H4 (cell line): ENCODE measurements at regions not wholly inside any gene's neighbourhood (a gene's known extent, or its start where the extent isn't known, plus 50 kb on each side); places are given as distances from the start of the nearest gene placed in this dataset.

Experiments used
- DNase-seq: peaks from one replicate; pipeline ENCODE4 v3.0.0-alpha.2; 2015; ENCODE audit warnings: low spot score

DNA sequence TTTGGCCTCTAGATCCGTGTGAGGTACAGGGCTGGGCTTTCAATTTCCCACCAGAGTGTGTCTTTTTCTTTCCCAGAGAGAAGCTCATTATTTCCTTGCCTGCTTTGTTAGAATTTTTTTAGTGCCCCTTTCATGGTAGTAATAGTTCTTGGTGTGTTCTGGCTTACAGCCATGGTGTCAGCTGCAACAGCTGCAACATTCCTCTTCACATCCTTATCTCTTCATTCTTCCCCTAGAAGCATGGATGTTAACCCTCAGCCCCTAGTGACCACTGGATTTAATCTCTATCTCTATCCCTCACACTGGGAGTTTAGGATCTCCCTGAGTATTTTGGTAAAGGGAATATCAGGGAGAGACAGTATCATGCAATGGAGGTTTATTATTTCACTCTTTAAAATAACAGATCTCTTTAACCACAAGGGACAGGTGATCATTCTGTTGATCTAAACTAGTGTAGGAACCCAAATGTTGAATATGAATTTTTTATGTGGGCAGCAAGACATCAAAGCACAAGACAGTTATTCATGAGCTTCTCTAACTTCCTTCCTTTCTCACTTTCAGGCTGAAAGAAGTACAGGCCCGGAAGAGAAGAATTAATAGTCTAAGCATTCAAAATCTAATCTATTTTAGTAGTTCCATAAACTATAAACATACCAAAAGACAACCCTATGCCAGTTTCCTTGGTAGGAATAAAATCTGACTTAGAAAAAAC lies 160.2 kb downstream of the FAM170A start:
- DNase-seq: no peak

DNA sequence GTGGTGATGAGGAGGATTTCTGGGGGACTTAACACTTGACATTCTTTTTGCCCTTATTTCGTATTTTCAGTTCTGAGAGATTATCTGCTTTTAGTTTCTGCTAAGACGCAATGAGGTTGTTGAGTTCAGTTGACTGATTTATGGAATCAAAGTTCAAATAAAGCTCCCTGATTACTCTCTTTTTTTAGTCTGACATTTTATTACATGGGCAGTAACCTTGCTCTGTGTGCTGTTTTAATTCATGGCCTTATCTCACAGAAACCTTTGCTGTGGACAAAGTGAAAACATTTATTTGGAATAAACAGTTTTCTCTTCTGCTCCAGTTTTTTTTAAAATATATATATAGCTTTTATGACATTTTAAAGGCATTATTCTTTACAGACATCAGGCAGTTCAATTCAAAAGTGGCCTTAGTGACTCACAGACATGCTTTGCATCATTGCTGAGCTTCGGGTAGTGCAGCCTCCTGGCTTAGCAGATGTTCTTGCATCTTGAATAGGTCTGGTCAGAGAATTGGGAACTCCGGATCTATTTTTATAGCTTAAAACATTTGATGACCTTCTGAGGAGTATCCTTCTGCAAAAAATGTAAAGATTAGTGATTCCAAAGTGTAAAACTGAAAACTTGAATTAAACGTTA lies 162.9 kb downstream of the FAM170A start:
- no peak for DNase-seq

DNA sequence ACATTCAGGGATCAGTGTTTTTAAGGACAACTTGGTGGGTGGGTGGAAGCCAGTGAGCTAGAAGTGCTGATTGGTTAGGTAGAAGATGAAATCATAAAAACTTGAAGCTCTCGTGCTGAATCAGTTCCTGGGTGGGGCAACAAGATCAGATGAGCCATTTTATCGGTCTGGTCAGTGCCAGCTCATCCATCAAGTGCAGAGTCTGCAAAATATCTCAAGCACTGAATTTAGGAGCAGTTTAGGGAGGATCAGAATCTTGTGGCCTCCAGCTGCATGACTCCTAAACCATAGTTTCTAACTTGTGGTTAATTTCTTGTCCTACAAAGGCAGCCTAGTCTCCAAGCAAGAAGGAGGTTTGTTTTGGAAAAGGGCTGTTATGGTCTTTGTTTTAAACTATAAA lies 166.4 kb downstream of the FAM170A start:
- DNase-seq: peak; percentile 84

DNA sequence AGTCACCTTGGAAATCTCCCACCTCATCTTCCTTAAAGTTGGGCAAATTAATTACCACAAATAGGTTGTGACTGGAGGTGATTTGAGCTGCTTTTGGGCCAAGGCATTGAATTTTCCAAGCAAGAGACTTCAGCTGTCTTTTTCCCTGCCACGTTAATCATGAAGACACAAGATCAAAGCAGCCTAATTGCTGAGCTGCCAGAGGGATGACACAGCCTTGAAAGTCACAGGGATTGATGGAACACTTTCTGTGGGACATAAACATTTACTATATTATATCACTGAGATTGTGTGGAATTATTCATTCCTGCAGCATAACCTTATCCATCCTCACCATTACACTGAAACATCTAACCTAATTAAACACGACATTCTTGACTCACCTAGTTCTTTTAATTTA lies 172.2 kb downstream of the FAM170A start:
- no peak for DNase-seq

DNA sequence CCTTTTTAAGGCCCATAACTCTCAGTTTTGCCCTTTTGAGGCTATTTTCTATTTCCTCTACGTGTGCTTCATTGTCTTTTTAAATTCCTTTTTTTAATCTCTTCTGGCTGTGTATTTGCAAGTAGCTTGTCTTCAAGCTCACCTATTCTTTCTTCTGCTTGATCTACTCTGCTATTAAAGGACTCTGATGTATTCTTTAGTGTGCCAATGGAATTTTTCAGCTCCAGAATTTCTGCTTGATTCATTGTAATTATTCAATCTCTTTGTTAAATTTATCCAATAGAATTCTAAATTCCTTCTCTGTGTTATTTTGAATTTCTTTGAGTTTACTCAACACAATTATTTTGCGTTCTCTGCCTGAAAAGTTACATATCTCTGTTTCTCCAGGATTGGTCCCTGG lies 178.7 kb downstream of the FAM170A start:
- DNase-seq: no peak

DNA sequence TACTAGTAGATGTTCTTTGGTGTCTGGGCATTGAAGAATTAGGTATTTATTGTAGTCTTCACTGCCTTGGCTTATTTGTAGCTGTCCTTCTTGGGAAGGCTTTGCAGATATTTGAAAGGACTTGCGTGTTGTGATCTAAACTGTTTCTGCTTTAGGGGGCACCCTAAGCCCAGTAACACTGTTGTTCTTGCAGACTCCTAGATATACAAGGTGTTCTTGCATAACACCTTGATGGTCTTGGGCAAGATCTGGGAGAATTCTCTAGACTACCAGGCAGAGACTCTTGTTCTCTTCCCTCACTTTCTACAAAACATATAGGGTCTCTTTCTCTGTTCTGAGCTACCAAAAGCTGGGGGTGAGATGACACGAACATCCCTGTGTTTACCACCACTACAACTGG lies 179.1 kb downstream of the FAM170A start:
- DNase-seq: no peak

DNA sequence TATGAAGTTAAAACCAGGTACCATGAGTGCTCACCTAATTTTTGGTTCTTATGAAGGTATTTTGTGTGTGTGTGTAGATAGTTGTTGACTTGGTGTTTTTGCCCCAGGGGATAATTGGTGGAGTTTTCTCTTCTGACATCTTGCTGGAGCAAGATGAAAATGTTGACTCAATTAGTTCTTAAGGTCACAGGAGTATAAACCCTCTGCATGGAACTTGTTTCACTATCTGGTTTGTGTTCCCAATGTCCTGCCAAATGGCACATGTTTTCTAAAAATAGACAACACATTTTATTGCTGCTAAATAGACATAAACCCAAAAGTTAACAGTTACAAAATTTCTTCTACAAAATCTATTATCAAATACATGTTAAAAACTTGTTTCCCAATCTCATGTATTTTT lies 180.9 kb downstream of the FAM170A start:
- DNase-seq: no peak

DNA sequence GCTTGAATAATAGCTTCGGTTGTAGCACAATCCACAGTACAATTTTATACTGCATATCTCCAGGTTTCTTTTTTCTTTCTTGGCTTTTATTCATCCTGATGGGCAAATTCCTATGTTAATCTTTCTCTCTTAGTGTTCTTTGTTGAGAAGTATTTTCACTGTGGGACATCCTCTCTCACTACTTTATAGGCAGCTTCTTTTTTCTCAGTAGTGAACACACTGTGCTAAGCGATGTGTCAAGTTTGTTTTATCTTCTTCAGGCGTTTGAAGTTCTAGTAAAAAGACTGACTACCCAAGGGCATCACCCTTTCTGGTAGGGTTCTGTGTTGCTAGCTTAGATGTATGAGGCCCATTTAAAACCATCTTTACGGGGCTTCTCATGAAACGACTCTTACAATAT lies 182.1 kb downstream of the FAM170A start:
- DNase-seq: no peak

DNA sequence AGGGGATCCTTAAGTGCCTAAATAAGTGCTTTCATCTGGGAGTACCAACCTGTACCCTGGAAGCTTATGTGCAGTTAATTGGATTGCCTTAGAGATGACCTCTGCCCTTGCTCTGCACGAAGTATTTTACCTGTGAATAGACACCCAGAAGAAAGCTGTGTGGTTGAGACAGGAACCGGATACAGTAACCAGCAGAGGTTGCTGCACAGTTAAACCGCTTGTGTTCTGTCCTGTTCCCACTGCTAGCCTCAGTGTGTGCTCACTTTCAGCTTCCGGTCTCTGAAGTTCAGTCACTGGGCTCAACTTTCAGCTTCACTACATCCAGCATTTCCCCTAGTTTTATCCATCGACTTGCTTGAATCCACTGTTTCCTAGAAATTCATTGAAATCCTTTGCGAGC lies 185.3 kb downstream of the FAM170A start:
- no peak for DNase-seq

DNA sequence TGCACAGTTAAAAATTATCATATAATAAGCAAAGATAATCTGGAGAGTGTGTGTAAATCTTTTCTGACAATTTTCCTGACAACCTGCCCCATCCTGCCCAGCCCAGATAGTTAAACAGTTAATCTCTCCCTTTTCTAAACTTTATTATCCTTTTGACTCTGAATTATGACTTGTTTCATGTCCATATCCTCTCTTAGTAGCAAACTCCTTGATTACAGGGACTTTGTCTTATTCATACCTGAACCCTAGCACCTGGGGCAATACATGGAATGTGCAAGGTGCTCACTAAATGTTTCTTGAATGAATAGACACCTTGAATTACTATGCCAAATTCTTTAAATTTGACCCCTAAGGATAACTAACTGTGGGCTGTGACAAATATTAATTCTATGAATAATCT lies 186.7 kb downstream of the FAM170A start:
- DNase-seq: no peak

DNA sequence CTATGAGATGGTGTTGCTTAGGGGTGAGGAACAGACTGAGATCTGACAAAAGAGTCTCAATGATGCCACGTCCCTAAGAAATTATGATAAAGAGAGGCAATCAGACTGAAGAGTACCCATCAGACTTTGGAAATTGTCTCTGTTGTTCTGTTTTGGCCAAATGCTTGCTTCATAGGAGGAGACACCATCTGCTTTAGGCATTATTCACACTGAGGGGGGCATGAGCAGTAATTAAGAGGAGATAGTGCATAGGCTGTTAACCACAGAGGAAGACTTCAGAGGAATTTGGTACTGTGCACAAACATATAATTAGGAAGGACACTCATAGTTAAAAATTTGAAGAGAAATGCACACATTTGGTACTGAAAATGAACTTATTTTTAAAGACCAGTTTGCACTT lies 190.7 kb downstream of the FAM170A start:
- DNase-seq: no peak

DNA sequence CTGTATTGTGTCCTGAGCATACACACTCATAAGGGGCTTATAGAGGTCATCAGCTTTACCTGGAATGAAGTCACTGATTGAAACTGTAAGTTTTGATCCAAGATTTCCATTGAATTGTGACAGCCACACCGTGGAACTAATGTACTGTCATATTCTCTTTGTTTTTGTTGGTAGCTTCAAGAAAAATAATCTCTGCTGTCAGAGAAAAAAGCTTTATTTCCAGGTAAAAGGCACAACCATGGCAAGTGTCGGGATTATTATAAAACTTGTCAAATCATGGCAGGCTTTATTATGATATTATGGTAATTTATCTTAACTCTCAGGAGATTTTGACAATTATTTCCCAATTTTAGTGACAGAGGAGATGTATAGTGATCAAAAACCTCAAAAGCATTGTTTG lies 191.2 kb downstream of the FAM170A start:
- DNase-seq: no peak

DNA sequence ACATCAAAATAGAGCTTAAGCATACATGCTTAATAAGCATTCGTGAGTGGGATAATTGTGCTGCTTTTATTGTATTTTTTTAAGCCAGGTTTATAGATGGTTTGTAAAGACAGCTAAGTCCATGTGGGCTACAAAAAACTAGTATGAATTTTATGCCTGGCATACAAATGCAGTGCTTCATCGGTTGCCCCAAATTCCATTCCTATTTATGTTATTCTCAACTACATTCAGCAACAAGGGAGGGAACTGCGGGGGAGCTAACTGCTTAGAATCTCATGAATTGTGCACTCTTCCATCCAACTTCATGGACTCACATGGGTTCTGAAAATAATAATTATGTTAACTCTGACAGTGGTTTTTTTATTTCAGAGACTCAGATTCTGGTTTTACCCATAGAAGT lies 199.2 kb downstream of the FAM170A start:
- no peak for DNase-seq

DNA sequence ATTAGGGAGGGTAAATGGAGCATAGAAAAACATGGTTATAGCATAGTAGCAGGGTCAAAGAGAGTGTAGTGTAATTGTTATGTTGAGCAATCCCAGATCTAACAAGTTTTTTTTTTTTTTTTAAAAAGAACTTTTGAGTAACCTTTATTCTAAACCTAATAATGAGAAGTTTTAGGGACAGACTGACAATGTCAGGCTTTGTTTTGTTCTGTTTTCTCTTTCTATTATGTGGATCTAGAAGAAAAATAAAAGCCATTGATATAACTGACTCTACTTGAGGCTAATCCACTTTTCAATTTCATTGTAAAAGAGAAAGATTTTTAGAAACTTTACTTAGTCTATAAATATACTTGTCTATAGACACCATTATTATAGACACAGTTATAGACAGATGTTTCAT lies 200.0 kb downstream of the FAM170A start:
- DNase-seq: no peak

DNA sequence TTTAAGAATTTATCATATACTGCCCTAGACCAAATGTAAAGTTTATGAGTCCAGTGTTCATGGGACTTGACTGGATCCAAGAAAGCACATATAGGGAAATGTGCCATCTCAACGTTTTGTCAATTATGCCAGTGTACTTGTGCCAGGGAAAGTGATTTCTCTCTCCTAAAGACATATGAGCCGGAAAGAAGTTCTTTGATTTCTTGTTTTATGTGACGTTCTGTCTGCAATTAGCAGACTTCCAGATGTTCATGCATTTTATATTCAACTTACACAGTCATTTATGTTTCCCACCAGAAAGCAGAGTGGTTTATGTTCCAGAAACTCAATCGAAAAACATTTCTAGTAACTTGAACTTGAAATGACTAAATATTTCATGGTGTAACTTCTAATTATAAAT lies 203.8 kb downstream of the FAM170A start:
- no peak for DNase-seq

DNA sequence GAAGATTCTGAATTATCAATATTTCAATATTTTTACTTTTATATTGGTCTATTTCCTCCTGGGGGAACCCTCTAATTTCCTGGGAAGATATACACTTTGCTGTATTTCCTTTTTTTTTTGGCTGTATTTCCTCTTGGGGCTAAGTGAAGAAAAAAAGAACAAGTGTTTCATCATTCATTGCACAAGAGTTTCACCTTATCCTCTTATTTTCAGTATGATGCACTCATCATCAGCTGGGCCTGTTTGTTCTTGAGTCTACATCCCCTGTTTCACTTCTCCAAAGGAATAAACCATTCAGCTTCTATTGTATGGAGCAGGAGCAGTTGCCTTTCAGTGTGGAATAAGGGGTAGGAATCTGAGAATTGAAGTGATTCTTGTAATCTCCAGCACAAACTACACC lies 210.8 kb downstream of the FAM170A start:
- no peak for DNase-seq

DNA sequence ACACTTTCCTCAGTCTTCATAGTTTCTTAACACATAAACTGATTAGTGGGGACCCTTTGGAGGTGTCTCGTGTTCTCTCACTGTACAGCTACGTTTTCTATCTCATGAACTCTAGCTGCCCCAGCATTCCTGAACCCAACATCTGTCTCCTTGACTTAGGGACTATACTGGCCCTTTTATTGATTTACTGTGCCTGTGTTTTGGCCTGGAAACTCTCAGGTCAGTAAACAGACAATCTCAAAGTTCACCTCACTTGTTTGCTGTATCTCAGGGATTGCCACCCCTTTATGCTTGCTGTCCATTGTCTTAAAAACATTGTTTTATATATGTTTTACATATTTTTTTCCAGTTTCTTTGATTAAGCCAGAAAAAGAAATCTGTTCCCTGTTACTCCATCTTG lies 222.8 kb downstream of the FAM170A start:
- no peak for DNase-seq

DNA sequence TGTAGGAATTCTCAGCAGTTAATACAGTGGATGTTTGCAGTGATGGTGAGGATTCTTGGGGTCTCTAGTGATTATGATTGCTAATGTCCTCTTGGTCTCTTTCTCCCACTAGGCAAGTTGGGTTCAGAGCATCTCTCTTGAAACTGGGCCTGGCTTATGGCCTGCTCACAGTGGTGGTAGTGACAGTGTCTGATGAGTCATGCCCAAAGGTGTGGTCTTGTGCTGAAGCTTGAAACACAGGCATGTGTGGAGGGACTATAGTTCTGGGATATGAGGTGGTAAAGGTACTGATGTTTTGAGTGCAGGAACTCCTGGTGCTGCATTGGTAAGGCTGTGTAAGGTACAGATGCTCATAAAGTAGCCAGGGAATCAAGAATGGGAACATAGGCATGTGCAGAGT lies 231.1 kb downstream of the FAM170A start:
- no peak for DNase-seq

DNA sequence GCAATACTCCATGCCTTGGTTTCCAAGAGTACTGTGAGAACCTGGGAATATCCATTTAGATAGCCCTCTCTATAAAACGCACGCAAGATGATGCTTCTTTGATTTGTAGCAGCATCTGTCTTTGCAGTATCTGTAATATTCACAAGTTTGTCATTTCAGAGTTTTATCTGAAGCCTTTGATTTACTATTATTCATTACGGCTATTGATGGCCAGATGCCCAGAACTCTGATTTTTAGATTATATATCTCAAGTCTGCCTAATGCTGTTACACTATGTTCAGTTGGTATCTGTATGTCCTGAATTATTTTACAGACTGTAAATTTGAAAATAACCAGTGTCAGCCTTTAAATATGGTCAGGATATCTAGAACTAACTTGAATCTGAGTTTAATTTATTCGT lies 233.3 kb downstream of the FAM170A start:
- DNase-seq: no peak

DNA sequence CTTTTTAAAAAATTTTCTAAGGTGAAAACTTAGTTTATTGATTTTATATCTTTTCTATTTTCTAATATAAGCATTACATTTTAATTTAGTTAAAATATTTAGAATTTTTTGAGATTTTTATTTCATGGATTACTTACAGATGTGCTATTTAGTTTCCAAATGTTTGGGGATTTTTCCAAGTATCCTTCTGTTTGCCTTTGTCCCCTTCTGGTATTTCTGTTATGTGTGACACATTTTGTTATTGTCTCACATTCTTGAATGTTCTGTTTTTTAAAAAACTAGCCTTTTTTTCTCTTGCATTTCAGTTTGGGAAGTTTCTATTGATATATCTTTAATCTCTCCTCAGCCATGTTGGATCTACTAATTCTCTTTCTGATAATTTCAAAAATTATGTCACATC lies 234.9 kb downstream of the FAM170A start:
- no peak for DNase-seq

DNA sequence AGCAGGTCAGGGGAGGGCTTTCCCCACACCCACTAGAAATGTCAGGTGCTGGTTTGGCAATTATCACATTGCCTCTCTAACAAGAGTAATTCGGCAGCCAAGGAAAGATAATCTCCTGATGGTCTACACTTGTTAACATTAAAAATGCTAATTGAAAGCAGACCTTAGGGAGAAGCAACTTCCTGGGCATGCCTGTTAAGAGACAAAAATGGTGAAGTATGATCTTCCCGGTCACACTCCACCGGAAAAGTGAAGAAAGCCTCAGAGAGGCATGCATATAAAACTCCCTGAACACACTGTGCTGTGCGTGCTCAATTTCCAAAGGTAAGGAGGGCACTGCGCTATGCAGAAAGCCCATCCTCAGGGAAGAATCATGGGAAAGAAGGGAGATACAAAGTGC lies 244.3 kb downstream of the FAM170A start:
- no peak for DNase-seq

DNA sequence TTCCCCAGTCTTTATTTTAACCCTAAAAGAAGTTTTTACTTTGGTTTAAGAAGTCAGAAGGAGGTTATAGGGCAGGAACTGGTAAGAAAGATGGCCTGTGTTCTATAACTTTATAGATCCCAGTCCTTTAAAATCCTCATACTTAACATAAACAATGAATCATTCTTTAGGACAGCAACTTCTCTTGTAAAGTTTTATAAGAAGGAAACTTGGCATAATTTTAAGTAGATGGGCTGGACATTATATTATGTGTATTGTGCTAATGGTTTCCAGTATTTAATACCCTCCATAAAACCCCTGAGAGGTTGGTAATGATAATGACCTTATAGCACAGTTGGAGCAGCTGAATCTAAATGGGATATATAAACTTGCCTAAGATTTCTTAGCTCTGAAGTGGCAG lies 247.2 kb downstream of the FAM170A start:
- no peak for DNase-seq

DNA sequence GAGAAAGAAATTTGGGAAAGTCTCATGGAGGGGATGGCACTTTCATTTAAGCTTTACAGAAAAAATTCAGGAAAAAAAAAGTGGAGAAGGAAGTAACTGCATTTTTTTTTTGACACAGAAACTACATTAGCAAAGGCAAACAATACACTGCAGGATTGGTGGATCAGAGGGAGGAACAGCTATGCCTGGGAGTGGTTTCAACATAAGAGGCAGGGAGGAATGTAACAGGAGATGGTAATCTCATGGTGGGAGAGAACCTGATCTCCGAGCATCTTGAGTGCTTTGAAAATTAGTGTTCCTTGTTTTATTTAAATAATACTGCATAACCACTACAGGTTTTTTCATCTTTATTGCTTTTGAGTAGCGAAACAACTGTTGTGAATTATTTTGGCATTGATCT lies 249.4 kb downstream of the FAM170A start:
- peak; percentile 9 for DNase-seq

DNA sequence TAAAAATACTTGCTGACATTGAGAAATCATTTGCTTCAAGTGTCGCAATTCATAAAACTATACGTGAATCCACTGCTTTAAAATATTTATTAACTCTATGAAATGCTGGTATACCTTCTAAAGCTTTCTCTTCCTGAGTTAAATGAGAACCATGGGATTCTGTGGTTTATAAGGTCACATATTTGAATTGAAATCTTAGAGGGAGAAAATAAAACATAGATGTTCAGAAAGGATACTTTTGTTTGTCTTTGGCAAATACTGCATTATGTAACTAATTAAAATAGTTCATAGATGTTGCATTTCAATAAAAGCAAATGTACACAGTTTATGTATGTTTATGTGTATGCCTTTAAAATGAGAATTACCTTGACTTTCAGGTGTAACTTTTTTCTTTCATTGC lies 250.1 kb downstream of the FAM170A start:
- DNase-seq: no peak
